Renal cortex interstitium (tissue), 11 donors: ENCODE measurements at regions not wholly inside any gene's neighbourhood (a gene's known extent, or its start where the extent isn't known, plus 50 kb on each side); places are given as distances from the start of the nearest gene placed in this dataset.

Experiments
- DNase-seq, 11 donors: peaks; one replicate each; pipeline ENCODE4 v3.0.0-alpha.2; 2013; ENCODE audit warnings: low read depth in 9 of 11, low spot score in 4 of 11; ENCODE audit errors: extremely low read depth in 1 of 11

- DNase-seq, result no peak
Measured at GRCh38 chr15:73001840-73002239, 50.4 kb upstream of the NEO1 start.

GRCh38 chr15:73000293-73000692, 52.0 kb upstream of the NEO1 start:
- DNase-seq, result no peak

- no peak for DNase-seq
Measured at GRCh38 chr15:72999586-72999985, 52.7 kb upstream of the NEO1 start.

GRCh38 chr15:72998681-72999466, 53.4 kb upstream of the NEO1 start:
- no peak for DNase-seq

- DNase-seq, result no peak
Measured at GRCh38 chr15:72998226-72998625, 54.0 kb upstream of the NEO1 start.

- no peak for DNase-seq
Measured at GRCh38 chr15:72995849-72996248, 56.4 kb upstream of the NEO1 start.

GRCh38 chr15:72994534-72995177, 57.6 kb upstream of the NEO1 start:
- no peak for DNase-seq

- no peak for DNase-seq
Measured at GRCh38 chr15:72992841-72993252, 59.4 kb upstream of the NEO1 start.

GRCh38 chr15:72991026-72991425, 61.2 kb upstream of the NEO1 start:
- DNase-seq, result no peak

- no peak for DNase-seq
Measured at GRCh38 chr15:72983801-72984545, 68.3 kb upstream of the NEO1 start.

GRCh38 chr15:72982714-72983113, 69.5 kb upstream of the NEO1 start:
- DNase-seq, result no peak

- DNase-seq, result no peak
Measured at GRCh38 chr15:72980661-72981060, 71.6 kb upstream of the NEO1 start.

- DNase-seq, result no peak
Measured at GRCh38 chr15:72979791-72980190, 72.5 kb upstream of the NEO1 start.

GRCh38 chr15:72979308-72979707, 73.0 kb upstream of the NEO1 start:
- no peak for DNase-seq

- DNase-seq, result no peak
Measured at GRCh38 chr15:72978223-72978622, 74.0 kb upstream of the NEO1 start.

- no peak for DNase-seq
Measured at GRCh38 chr15:72972362-72972761, 79.9 kb upstream of the NEO1 start.

- no peak for DNase-seq
Measured at GRCh38 chr15:72971766-72972165, 80.5 kb upstream of the NEO1 start.

- peak in 3 of 11 donors; percentile 45 to 77 (median 57) for DNase-seq
Measured at GRCh38 chr15:72970933-72971760, 81.1 kb upstream of the NEO1 start.

- peak in 2 of 11 donors; percentile 17 to 28 for DNase-seq
Measured at GRCh38 chr15:72968531-72968922, 83.7 kb upstream of the NEO1 start.
